HPDE6-E6E7 (cell line): ENCODE measurements at regions not wholly inside any gene's neighbourhood (a gene's known extent, or its start where the extent isn't known, plus 50 kb on each side); places are given as distances from the start of the nearest gene placed in this dataset.
"Not testable (repeated sequence)": the region's sequence is repeated elsewhere in the genome, so short reads cannot be mapped to it uniquely, and the experiment has no call there.

ENCODE experiments used
- DNase-seq: peaks from one replicate; pipeline ENCODE4 v3.0.0; 2011; ENCODE audit warnings: missing footprints; ENCODE audit errors: extremely low spot score

GRCh38 chr2:166743482-166743881, 144.8 kb upstream of the XIRP2 start:
- DNase-seq, result not testable (repeated sequence)

- DNase-seq, result no peak
Measured at GRCh38 chr2:166727095-166727494, 161.2 kb upstream of the XIRP2 start.

GRCh38 chr2:166725927-166726924, 162.1 kb upstream of the XIRP2 start:
- DNase-seq, result no peak

DNA sequence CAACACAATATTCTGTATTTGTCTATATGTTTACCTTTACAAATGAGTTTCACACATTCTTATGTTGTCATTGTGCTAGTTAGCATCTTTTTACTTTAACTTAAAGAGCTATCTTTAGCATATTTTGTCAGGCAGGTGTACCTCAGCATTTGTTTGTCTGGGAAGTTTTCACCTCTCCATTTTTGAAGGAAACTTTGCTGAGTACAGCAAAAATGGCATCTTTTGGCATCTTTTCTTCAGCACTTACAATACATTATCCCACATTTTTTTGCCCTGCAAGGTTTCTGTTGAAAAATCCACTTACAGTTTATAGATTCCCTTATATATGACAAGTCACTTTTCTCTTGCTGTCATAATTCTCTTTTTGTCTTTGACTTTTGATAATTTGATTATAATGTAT, 171.3 kb upstream of the XIRP2 start:
- no peak for DNase-seq

DNA sequence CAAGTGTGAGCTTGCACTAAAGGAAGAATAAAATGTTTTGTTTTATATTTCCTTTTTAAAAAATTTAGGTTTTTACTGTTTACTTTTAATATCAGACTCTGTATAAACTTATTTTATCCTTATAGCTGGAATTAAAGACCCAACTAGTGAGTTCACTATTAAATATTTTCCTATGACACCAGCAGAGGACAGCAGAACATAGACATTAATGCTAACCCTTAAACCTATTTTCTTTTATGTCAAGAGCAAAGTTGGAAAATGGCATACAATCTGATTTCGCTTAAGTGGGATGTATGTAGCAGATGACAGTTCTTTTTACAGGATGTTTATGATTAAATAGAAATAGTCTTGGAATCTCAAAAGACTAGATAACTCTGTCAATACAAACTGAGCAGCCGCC, 188.2 kb upstream of the XIRP2 start:
- DNase-seq, result no peak

- DNase-seq, result no peak
Measured at GRCh38 chr2:166695154-166695553, 193.1 kb upstream of the XIRP2 start.

DNA sequence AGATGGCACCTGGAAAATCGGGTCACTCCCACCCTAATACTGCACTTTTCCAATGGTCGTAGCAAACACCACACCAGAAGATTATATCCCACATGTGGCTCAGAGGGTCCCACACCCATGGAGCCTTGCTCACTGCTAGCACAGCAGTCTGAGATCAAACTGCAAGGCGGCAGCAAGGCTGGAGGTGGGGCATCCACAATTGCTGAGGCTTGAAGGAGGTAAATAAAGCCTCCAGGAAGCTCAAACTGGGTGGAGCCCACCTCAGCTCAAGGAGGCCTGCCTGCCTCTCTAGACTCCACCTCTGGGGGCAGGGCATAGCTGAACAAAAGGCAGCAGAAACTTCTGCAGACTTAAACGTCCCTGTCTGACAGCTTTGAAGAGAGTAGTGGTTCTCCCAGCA, 192.0 kb upstream of the SCN7A start:
- DNase-seq, result not testable (repeated sequence)

DNA sequence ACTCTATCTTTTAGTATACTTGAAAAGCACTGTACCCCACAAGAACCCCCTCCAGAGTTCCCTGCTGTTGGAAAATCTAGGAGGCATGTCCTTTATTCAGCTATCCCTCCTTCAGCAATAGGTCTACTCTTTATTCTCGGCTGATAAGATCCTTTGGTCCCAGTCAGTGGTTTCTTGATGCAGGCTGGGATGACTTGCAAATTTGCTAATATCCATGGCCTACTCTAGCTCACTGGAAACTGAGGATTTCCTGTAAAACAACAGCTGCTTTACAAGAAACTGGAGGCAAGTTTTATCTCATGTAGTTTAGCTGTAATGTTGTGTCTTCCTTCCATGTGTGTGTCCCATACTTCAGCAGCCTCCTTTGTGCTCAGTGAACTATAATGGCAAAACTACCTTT, 183.9 kb upstream of the SCN7A start:
- no peak for DNase-seq

DNA sequence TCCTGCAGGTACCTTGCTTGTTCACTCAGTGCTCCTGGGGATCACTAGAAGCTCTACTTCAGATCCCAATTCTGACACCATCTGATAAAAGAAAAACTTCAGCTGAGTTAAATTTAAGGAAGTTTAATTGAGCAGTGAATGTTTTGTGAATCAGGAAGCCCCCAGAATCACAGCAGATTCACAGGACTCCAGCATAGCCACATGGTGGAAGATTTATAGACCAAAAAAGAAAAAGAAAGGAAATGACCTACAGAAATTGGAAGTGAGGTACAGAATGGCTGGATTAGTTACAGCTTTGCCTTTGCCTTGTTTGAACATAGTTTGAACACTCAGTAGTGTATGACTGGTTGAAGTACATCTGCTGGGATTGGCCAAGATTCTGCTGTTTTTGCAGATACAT, 182.7 kb upstream of the SCN7A start:
- DNase-seq, result no peak

GRCh38 chr2:166675553-166675952, 181.5 kb upstream of the SCN7A start:
- DNase-seq, result no peak

DNA sequence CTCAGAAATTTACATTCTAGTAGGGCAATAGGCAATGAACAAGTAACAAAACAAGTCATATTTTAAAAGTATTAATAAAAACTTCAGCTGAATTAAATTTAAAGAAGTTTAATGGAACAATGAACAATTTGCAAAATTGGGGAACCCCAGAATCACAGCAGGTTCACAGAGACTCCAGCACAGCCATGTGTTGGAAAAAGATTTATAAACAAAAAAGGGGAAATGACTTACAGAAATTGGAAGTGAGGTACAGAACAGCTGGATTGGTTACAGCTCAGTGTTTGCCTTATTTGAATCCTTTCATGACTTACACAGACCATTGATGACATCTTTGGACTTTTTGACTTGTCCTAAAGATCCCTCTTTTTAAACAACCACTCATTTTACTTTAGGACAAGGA, 179.9 kb upstream of the SCN7A start:
- no peak for DNase-seq

DNA sequence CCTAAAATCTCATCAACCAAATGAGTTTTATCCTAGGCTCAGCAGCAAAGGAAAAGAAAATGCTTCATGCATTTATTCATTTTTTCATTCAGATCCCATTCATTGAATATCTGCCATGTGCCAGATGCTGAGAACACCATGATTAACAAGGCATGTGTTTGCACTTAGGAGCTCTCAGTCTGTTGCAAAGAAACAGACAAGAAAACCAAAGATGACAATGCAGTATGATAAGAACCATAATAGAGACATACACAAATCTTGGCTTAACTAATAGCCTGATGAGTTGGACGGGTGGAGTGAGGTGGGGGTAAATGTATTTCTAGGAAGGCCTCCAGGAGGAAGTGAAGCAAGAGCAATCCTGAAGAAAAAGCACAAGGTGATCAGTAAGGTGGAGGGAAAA, 177.8 kb upstream of the SCN7A start:
- no peak for DNase-seq

DNA sequence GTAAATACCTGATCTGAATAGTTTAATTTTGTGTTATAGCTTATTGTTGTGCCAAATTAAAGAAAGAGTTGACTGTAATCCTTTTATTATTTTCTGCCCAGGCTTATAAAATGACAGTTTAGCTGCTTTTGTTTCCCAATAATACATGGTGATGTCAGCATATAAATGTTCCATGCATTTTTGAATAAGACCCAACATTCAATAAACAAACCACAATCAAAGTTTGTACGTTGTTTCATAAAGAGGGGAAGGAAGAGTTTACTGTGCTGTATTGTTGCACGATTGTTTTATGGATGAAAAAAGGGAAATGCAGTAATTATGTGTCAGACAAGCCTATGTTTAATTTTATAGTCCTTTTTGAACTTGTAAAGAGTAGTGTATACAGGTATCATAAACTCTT, 177.2 kb upstream of the SCN7A start:
- no peak for DNase-seq

DNA sequence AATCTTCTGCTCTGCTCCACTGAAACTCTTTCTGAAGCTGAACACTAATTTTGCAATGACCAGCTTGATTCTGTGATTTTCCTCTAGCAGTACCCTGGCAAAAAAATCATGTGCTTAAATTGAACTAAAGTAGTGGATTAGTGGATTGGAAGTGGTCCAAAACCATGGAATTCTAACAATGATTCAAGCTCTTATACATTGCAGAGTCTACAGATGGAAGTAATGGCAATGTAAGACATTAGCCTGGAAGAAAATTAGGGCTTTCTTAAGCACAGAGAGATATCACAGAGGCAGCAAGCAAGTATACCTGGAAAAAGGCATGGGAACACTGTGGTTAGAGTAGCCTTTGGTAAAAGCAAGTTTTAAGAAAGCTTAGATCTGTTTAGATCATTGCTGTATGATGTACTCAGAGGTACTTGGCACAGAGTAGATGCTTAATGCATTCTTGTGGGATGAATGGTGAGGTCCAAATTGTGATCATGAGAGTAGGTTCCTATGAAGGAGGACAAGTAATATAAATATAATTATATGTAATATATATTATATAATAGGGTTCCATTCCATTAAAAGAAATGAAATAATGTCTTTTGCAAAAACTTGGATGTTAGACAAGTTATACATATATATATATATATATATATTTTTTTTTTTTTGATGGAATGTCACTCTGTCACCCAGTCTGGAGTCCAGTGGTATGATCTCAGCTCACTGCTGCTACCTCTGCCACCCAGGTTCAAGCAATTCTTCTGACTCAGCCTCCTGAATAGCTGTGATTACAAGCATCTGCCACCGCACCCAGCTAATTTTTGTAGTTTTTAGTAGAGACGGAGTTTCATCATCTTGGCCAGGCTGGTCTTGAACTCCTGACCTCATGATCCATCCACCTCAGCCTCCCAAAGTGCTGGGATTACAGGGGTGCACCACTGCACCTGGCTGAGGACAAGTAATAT, 172.2 kb upstream of the SCN7A start:
- no peak for DNase-seq

GRCh38 chr2:166661824-166662223, 167.8 kb upstream of the SCN7A start:
- DNase-seq, result no peak

GRCh38 chr2:166661391-166661790, 167.3 kb upstream of the SCN7A start:
- no peak for DNase-seq

DNA sequence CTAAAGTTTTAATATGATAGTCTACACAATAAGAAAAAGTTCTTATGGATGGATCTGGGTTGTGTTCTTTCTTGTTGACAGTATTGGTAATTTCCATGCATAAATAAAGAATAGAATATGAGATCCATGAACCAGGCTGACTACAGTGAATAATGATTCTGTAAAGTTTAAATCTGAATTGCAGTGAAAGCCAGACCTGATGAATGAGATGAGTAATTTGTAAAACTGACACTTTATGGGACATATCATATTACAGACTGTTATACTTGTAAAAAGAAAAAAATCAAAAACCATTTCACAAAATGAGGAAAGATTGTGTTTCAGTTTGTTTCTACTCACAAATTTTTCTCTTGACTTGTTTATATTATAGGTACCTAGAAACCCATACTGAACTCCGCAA, 164.9 kb upstream of the SCN7A start:
- DNase-seq, result no peak

DNA sequence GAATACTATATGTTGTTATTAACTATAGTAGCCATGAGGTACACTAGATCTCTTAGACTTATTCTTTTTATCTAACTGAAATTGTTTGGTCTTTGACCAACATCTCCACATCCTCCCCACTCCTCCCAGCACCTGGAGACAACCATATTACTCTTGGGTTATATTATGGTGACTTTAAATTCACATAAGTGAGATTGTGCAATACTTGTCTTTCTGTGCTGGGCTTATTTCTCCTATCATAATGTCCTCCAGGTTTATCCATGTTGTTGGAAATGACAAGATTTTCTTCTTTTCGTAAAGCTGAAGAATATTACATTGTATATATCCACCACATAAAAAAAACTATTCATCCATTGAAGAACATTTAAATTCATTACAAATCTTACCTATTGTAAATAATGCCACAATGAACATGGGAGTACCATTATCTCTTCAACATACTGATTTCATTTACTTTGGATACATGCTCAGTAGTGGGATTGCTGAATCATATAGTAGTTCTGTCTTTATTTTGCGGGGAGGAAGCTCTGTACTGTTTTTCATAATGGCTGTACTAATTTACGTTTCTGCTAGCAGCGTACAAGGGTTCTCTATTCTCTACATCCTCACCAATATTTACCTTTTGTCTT, 159.2 kb upstream of the SCN7A start:
- DNase-seq, result no peak

GRCh38 chr2:166651991-166652390, 157.9 kb upstream of the SCN7A start:
- DNase-seq, result no peak

- no peak for DNase-seq
Measured at GRCh38 chr2:166651080-166651675, 157.1 kb upstream of the SCN7A start.

- no peak for DNase-seq
Measured at GRCh38 chr2:166647935-166648334, 153.9 kb upstream of the SCN7A start.

DNA sequence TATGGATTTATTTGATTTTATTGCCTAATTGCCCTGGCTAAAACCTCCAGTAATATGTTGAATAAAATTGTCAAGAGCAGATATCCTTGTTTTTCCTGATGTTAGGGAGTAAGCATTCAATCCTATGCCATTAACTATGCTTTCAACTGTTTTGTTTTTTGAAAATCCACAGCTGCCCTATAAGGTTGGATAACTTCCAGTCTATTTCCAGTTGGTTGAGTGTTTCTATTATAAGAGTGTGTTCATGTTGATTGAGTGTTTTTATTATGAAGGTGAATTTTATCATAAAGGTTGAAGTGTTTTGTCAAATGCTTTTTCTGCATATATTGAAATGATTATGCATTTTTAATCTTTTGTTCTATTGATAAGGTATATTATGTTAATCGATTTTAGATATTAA, 149.9 kb upstream of the SCN7A start:
- DNase-seq, result no peak
